WTC11 (cell line): ENCODE measurements at regions not wholly inside any gene's neighbourhood (a gene's known extent, or its start where the extent isn't known, plus 50 kb on each side); places are given as distances from the start of the nearest gene placed in this dataset.

Experiments
- ATAC-seq: fragments of 200-7000 bp; cut with Tn5 transposase; 2 replicates; pipeline ENCODE4 v1.10.0; 2021; ENCODE audit warnings: mild to moderate bottlenecking, moderate library complexity
- CTCF ChIA-PET: fragments of 300-600 bp; sonication (Branson Sonifier 250); formaldehyde crosslinking; loops from one replicate; lab custom pipeline; 2021; ENCODE audit warnings: antibody characterized with exemption; lab: Charles Lee
- POLR2A ChIA-PET: fragments of 350-600 bp; sonication (Branson Sonifier 250); formaldehyde crosslinking; loops from one replicate; lab custom pipeline; 2021; ENCODE audit warnings: antibody characterized with exemption; lab: Charles Lee
- DNase-seq: peaks from one replicate; pipeline ENCODE4 v3.0.0; 2021; ENCODE audit warnings: low spot score
- H3K27ac Mint-ChIP-seq: 2 replicates; pipeline ENCODE4 v1.8.0; 2021; ENCODE audit warnings: mixed read lengths
- H3K27me3 Mint-ChIP-seq: 2 replicates; pipeline ENCODE4 v1.8.0; 2021; ENCODE audit warnings: low read depth, mild to moderate bottlenecking, moderate library complexity, mixed read lengths
- H3K36me3 Mint-ChIP-seq: 2 replicates; pipeline ENCODE4 v1.8.0; 2021; ENCODE audit warnings: mixed read lengths
- H3K4me1 Mint-ChIP-seq: 2 replicates; pipeline ENCODE4 v1.8.0; 2022; ENCODE audit warnings: mixed read lengths
- H3K4me3 Mint-ChIP-seq: 2 replicates; pipeline ENCODE4 v1.8.0; 2021; ENCODE audit warnings: mild to moderate bottlenecking, moderate library complexity, mixed read lengths
- H3K9me3 Mint-ChIP-seq: 2 replicates; pipeline ENCODE4 v1.8.0; 2021; ENCODE audit warnings: mixed read lengths
- ARID4B ChIP-seq: sonication (generic); formaldehyde crosslinking; IDR thresholded peaks from 2 replicates; pipeline ENCODE4 v1.8.0; 2023; ENCODE audit warnings: missing genetic modification reagents, mild to moderate bottlenecking, borderline replicate concordance
- ATF1 ChIP-seq: sonication (generic); formaldehyde crosslinking; IDR thresholded peaks from 2 replicates; pipeline ENCODE4 v1.8.1; 2023; ENCODE audit warnings: mild to moderate bottlenecking, moderate library complexity, missing genetic modification reagents
- CTCF ChIP-seq: fragments of 200-600 bp; IDR thresholded peaks from 2 replicates; pipeline ENCODE4 v1.8.0; 2022; ENCODE audit warnings: antibody characterized with exemption
- EMX1 ChIP-seq: fragments of 250-450 bp; sonication (Bioruptor Pico); IDR thresholded peaks from 2 replicates; pipeline ENCODE4 v1.8.0; 2021; ENCODE audit warnings: mild to moderate bottlenecking
- FOXK1 ChIP-seq: sonication (generic); formaldehyde crosslinking; IDR thresholded peaks from 2 replicates; pipeline ENCODE4 v1.8.0; 2022; ENCODE audit warnings: mild to moderate bottlenecking, moderate library complexity, missing genetic modification reagents
- FOXP1 ChIP-seq: sonication (generic); formaldehyde crosslinking; IDR thresholded peaks from 2 replicates; pipeline ENCODE4 v1.8.0; 2022; ENCODE audit warnings: missing genetic modification reagents, mild to moderate bottlenecking, moderate library complexity, borderline replicate concordance
- IRF2 ChIP-seq: sonication (generic); formaldehyde crosslinking; IDR thresholded peaks from 2 replicates; pipeline ENCODE4 v1.8.0; 2022; ENCODE audit warnings: low read depth, missing genetic modification reagents, borderline replicate concordance
- JUN ChIP-seq: sonication (generic); formaldehyde crosslinking; IDR thresholded peaks from 2 replicates; pipeline ENCODE4 v1.8.0; 2023; ENCODE audit warnings: mild to moderate bottlenecking, missing genetic modification reagents
- NR1H2 ChIP-seq: sonication (generic); formaldehyde crosslinking; IDR thresholded peaks from 2 replicates; pipeline ENCODE4 v1.9.0; 2021; ENCODE audit warnings: mild to moderate bottlenecking, moderate library complexity, missing genetic modification reagents
- NR2C2 ChIP-seq: sonication (generic); formaldehyde crosslinking; IDR thresholded peaks from 2 replicates; pipeline ENCODE4 v1.8.0; 2022; ENCODE audit warnings: mild to moderate bottlenecking, missing genetic modification reagents
- OVOL2 ChIP-seq: fragments of 250-450 bp; sonication (Bioruptor Pico); IDR thresholded peaks from 2 replicates; pipeline ENCODE4 v1.9.0; 2021; ENCODE audit warnings: mild to moderate bottlenecking, borderline replicate concordance
- PRRX2 ChIP-seq: fragments of 250-450 bp; sonication (Bioruptor Pico); IDR thresholded peaks from 2 replicates; pipeline ENCODE4 v1.8.0; 2021; ENCODE audit warnings: mild to moderate bottlenecking
- RELA ChIP-seq: sonication (generic); formaldehyde crosslinking; IDR thresholded peaks from 2 replicates; pipeline ENCODE4 v1.8.1; 2022; ENCODE audit warnings: missing genetic modification reagents, mild to moderate bottlenecking, borderline replicate concordance
- TEAD1 ChIP-seq: sonication (generic); formaldehyde crosslinking; IDR thresholded peaks from 2 replicates; pipeline ENCODE4 v1.8.0; 2022; ENCODE audit warnings: mild to moderate bottlenecking, missing genetic modification reagents
- ZNF121 ChIP-seq: sonication (generic); formaldehyde crosslinking; IDR thresholded peaks from 2 replicates; pipeline ENCODE4 v1.8.0; 2023; ENCODE audit warnings: missing genetic modification reagents
- ZNF416 ChIP-seq: fragments of 250-450 bp; sonication (Bioruptor Pico); IDR thresholded peaks from 2 replicates; pipeline ENCODE4 v1.9.0; 2021; ENCODE audit warnings: mild to moderate bottlenecking, inconsistent platforms
- TF ChIP-seq, protein P1 (sequence below): sonication (generic); formaldehyde crosslinking; conservative IDR thresholded peaks from 2 replicates; pipeline ENCODE4 v1.8.1; 2023; ENCODE audit warnings: mild to moderate bottlenecking, low read depth, missing genetic modification reagents, moderate library complexity
- TF ChIP-seq, protein P2 (sequence below): fragments of 250-450 bp; sonication (Bioruptor Pico); IDR thresholded peaks from 2 replicates; pipeline ENCODE4 v1.9.0; 2021; ENCODE audit warnings: mild to moderate bottlenecking

DNA sequence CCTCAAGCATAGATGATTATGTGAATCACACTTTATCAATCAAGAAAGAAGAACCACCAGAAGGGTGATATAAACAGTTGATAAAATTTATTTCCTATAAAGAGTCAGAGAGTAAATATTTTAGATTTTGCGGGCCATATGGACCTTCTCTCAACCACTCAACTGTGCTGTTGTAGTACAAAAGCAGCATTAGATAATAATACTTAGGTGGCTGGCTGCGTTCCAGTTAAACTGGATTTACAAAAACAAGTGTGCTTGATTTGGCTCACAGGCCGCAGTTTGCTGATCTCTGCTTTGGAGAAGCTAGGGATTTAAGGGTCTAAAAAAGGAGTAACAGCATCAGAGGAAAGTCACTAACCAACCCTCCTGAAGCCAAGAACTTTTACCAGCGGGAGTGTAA is 1406.0 kb downstream of the KCNT2 start (continued):
- no peak for TF ChIP-seq ARID4B (CRISPR knock-in tag)
- no peak for TF ChIP-seq NR1H2 (CRISPR knock-in tag)

DNA sequence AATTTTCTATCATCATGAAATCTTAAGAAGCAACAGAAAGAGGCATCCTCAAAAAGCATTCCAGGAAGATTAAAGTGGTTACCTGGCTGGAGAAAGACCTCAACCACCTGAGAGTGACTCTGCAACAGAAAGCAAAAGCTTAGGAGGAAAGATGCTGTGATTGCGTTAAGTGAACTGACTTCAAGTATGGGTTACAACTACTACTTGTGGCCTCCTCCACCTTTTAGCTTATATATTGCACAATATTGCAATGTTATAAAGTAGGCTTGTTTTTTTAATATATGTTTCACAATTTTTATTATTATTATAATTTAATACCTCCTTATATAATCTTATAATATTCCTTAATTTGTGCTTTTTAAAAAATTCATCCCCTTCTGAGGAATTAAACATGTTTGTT is 1407.5 kb downstream of the KCNT2 start:
- Mint-ChIP-seq H3K4me3 (no peak overlapping the region), H3K36me3 (no peaks in the 10 kb centered on the region), H3K27ac (no peak overlapping the region), H3K9me3 (no peaks in the 10 kb centered on the region), H3K4me1 (peaks cover 7% of the 10 kb centered on the region), H3K27me3 (no peaks in the 10 kb centered on the region)
- no peak for ATAC-seq
- ChIA-PET CTCF (no interaction called here), POLR2A (no interaction called here)
- no peak for TF ChIP-seq TEAD1 (CRISPR knock-in tag)
- TF ChIP-seq ZNF121 (CRISPR knock-in tag), result no peak
- no peak for TF ChIP-seq OVOL2 (CRISPR knock-in tag)
- TF ChIP-seq ZNF416 (CRISPR knock-in tag), result no peak
- TF ChIP-seq, protein P1, sequence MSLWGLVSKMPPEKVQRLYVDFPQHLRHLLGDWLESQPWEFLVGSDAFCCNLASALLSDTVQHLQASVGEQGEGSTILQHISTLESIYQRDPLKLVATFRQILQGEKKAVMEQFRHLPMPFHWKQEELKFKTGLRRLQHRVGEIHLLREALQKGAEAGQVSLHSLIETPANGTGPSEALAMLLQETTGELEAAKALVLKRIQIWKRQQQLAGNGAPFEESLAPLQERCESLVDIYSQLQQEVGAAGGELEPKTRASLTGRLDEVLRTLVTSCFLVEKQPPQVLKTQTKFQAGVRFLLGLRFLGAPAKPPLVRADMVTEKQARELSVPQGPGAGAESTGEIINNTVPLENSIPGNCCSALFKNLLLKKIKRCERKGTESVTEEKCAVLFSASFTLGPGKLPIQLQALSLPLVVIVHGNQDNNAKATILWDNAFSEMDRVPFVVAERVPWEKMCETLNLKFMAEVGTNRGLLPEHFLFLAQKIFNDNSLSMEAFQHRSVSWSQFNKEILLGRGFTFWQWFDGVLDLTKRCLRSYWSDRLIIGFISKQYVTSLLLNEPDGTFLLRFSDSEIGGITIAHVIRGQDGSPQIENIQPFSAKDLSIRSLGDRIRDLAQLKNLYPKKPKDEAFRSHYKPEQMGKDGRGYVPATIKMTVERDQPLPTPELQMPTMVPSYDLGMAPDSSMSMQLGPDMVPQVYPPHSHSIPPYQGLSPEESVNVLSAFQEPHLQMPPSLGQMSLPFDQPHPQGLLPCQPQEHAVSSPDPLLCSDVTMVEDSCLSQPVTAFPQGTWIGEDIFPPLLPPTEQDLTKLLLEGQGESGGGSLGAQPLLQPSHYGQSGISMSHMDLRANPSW (CRISPR knock-in tag), result no peak
- TF ChIP-seq, protein P2, sequence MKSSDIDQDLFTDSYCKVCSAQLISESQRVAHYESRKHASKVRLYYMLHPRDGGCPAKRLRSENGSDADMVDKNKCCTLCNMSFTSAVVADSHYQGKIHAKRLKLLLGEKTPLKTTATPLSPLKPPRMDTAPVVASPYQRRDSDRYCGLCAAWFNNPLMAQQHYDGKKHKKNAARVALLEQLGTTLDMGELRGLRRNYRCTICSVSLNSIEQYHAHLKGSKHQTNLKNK (CRISPR knock-in tag), result no peak
- TF ChIP-seq FOXP1 (CRISPR knock-in tag), result no peak
- TF ChIP-seq RELA (CRISPR knock-in tag), result no peak
- TF ChIP-seq JUN (CRISPR knock-in tag), result no peak
- no peak for TF ChIP-seq NR2C2 (CRISPR knock-in tag)
- TF ChIP-seq ATF1 (CRISPR knock-in tag), result no peak
- no peak for TF ChIP-seq PRRX2 (CRISPR knock-in tag)
- DNase-seq, result no peak

GRCh38 chr1:195197116-195197515 is 1411.1 kb downstream of the KCNT2 start:
- Mint-ChIP-seq H3K27ac (no peak overlapping the region), H3K4me1 (peaks cover 10% of the 10 kb centered on the region), H3K27me3 (no peaks in the 10 kb centered on the region), H3K9me3 (no peaks in the 10 kb centered on the region), H3K4me3 (no peak overlapping the region), H3K36me3 (no peaks in the 10 kb centered on the region)
- CTCF ChIA-PET, result no interaction called here
- ATAC-seq (no peak), DNase-seq (no peak)
- TF ChIP-seq CTCF, result no peak
- no peak for TF ChIP-seq IRF2 (CRISPR knock-in tag)
- no peak for TF ChIP-seq FOXK1 (CRISPR knock-in tag)
- no peak for TF ChIP-seq NR2C2 (CRISPR knock-in tag)
- no peak for TF ChIP-seq EMX1 (CRISPR knock-in tag)
- POLR2A ChIA-PET, result no interaction called here
